ENCODE measurements at regions not wholly inside any gene's neighbourhood (a gene's known extent, or its start where the extent isn't known, plus 50 kb on each side); places are given as distances from the start of the nearest gene placed in this dataset.

GRCh38 chr7:54622696-54623309 is 80.6 kb downstream of the VSTM2A start:
- no peak overlapping the region for H3K4me3 Mint-ChIP-seq (ENCODE audit: unreplicated experiment)
- TF ChIP-seq CTCF (IDR thresholded peaks at IDR 0.05; ENCODE audit: insufficient read depth in 1 of 2, low read depth in 1 of 2, low read length in 1 of 2, severe bottlenecking in 1 of 2, unreplicated experiment in 1 of 2), result no peak
- CTCF ChIA-PET, result no interaction called here
- H3K9me3 Mint-ChIP-seq (ENCODE audit: unreplicated experiment), result no peaks in the 10 kb centered on the region
- Histone ChIP-seq H3K4me3 (ENCODE audit: low read depth, low read length) (no peak overlapping the region), H3K9me3 (no peaks in the 10 kb centered on the region), H3K27me3 (replicated peaks; ENCODE audit: control insufficient read depth, insufficient read depth, low read length) (no peaks in the 10 kb centered on the region), H3K4me1 (no peaks in the 10 kb centered on the region), H3K36me3 (ENCODE audit: control insufficient read depth, insufficient read depth, low read length) (no peaks in the 10 kb centered on the region)
- intact Hi-C loops (cut with micrococcal nuclease; ENCODE audit: unreplicated experiment), result no loop called here
- H3K27ac Mint-ChIP-seq (ENCODE audit: unreplicated experiment), result no peak overlapping the region
- no peak for DNase-seq
- H3K36me3 Mint-ChIP-seq (ENCODE audit: insufficient read depth, unreplicated experiment), result no peaks in the 10 kb centered on the region
- peaks cover 3% of the 10 kb centered on the region for H3K27me3 Mint-ChIP-seq (ENCODE audit: insufficient read depth, unreplicated experiment)
- POLR2A ChIA-PET, result no interaction called here
- H3K4me1 Mint-ChIP-seq (ENCODE audit: low read depth, unreplicated experiment), result no peaks in the 10 kb centered on the region
- no TSS peak for BruUV-seq (replicated peaks)

Data from Caco-2 (cell line).